ENCODE measurements at regions not wholly inside any gene's neighbourhood (a gene's known extent, or its start where the extent isn't known, plus 50 kb on each side); places are given as distances from the start of the nearest gene placed in this dataset.
"Not testable (repeated sequence)": the region's sequence is repeated elsewhere in the genome, so short reads cannot be mapped to it uniquely, and the experiment has no call there.

- not testable (repeated sequence) for TF ChIP-seq EZH2phosphoT487 (IDR thresholded peaks at IDR 0.05; ENCODE audit: insufficient read depth, low read depth); EZH2 (IDR thresholded peaks at IDR 0.05; ENCODE audit: insufficient read depth, poor library complexity, severe bottlenecking)
Observed at GRCh38 chr16:88200154-88200895, 182.4 kb upstream of the ZNF469 start.

All from GM23248 (cell line).